HEK293T (cell line): ENCODE measurements at regions not wholly inside any gene's neighbourhood (a gene's known extent, or its start where the extent isn't known, plus 50 kb on each side); places are given as distances from the start of the nearest gene placed in this dataset.

Experiments
- CTCF ChIA-PET: fragments of 350-600 bp; formaldehyde crosslinking; extraction: SDS; loops from one replicate; lab custom pipeline; 2021; ENCODE audit warnings: antibody characterized with exemption, inconsistent platforms; lab: Yijun Ruan, JAX
- POLR2A ChIA-PET: fragments of 350-600 bp; formaldehyde crosslinking; extraction: SDS; loops from one replicate; lab custom pipeline; 2020; ENCODE audit warnings: antibody characterized with exemption, inconsistent platforms; lab: Yijun Ruan, JAX
- DNase-seq: peaks from one replicate; pipeline ENCODE4 v3.0.0; 2012; ENCODE audit warnings: mixed read lengths; ENCODE audit errors: extremely low spot score
- ARNT ChIP-seq: fragments of 450-650 bp; IDR thresholded peaks from 2 replicates; pipeline ENCODE4 v1.6.1; 2017; ENCODE audit warnings: mild to moderate bottlenecking
- BHLHE40 ChIP-seq: fragments of 450-650 bp; IDR thresholded peaks from 2 replicates; pipeline ENCODE4 v1.6.1; 2016; ENCODE audit warnings: mild to moderate bottlenecking, moderate library complexity, borderline replicate concordance
- CTBP1 ChIP-seq: fragments of 450-650 bp; IDR thresholded peaks from 2 replicates; pipeline ENCODE4 v1.6.1; 2016; ENCODE audit warnings: borderline replicate concordance
- ELF4 ChIP-seq: fragments of 450-650 bp; IDR thresholded peaks from 2 replicates; pipeline ENCODE4 v1.6.1; 2017; ENCODE audit warnings: antibody characterized with exemption
- FOXA1 ChIP-seq: fragments of 450-650 bp; IDR thresholded peaks from 2 replicates; pipeline ENCODE4 v1.6.1; 2016; ENCODE audit warnings: mild to moderate bottlenecking
- FOXK2 ChIP-seq: fragments of 450-650 bp; IDR thresholded peaks from 2 replicates; pipeline ENCODE4 v1.6.1; 2016; ENCODE audit warnings: mild to moderate bottlenecking
- FOXM1 ChIP-seq: fragments of 450-650 bp; IDR thresholded peaks from 2 replicates; pipeline ENCODE4 v1.6.1; 2017; ENCODE audit warnings: mild to moderate bottlenecking, borderline replicate concordance
- HDGF ChIP-seq: fragments of 450-650 bp; IDR thresholded peaks from 2 replicates; pipeline ENCODE4 v1.6.1; 2017; ENCODE audit warnings: antibody characterized with exemption, borderline replicate concordance
- L3MBTL2 ChIP-seq: fragments of 450-650 bp; conservative IDR thresholded peaks from 2 replicates; pipeline ENCODE4 v1.6.1; 2016; ENCODE audit warnings: mild to moderate bottlenecking
- LEF1 ChIP-seq: fragments of 450-650 bp; IDR thresholded peaks from 2 replicates; pipeline ENCODE4 v1.6.1; 2017; ENCODE audit warnings: mild to moderate bottlenecking, borderline replicate concordance
- NFRKB ChIP-seq: fragments of 450-650 bp; IDR thresholded peaks from 2 replicates; pipeline ENCODE4 v1.6.1; 2016; ENCODE audit warnings: mild to moderate bottlenecking, moderate library complexity
- PKNOX1 ChIP-seq: fragments of 450-650 bp; IDR thresholded peaks from 2 replicates; pipeline ENCODE4 v1.6.1; 2016
- SP1 ChIP-seq: fragments of 450-650 bp; IDR thresholded peaks from 2 replicates; pipeline ENCODE4 v1.6.1; 2017
- SUZ12 ChIP-seq: fragments of 450-650 bp; IDR thresholded peaks from 2 replicates; pipeline ENCODE4 v1.6.1; 2016; ENCODE audit warnings: mild to moderate bottlenecking
- TARDBP ChIP-seq: fragments of 450-650 bp; IDR thresholded peaks from 2 replicates; pipeline ENCODE4 v1.6.1; 2016
- ZNF384 ChIP-seq: fragments of 450-650 bp; IDR thresholded peaks from 2 replicates; pipeline ENCODE4 v1.6.1; 2016

DNA sequence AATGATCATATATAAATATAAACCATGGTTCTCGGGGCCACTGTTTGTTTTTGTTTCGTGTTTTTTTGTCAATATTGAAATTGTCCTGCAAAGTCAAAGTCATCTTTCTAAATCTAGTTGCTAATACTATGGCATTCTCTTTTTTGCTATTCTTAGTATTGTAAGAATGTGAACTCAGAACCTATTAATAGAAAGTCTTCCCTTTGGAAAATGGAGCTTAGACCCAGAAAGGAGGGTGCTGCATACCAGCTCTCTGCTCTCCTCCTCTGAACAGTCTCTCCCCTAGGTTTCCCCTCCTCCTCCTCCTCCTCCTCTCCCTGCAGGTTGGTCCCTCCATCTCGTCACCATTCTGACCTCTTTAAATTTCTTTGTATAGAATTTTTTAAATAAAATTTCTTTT is 150.4 kb upstream of the CCN2 start:
- ChIA-PET POLR2A (no interaction called here), CTCF (no interaction called here)
- no peak for DNase-seq
- TF ChIP-seq ZNF384 (no peak), TARDBP (no peak), CTBP1 (no peak), SP1 (no peak), LEF1 (no peak), ELF4 (no peak), HDGF (no peak), PKNOX1 (no peak), NFRKB (no peak), ARNT (no peak), FOXM1 (no peak), FOXK2 (no peak), FOXA1 (no peak)

DNA sequence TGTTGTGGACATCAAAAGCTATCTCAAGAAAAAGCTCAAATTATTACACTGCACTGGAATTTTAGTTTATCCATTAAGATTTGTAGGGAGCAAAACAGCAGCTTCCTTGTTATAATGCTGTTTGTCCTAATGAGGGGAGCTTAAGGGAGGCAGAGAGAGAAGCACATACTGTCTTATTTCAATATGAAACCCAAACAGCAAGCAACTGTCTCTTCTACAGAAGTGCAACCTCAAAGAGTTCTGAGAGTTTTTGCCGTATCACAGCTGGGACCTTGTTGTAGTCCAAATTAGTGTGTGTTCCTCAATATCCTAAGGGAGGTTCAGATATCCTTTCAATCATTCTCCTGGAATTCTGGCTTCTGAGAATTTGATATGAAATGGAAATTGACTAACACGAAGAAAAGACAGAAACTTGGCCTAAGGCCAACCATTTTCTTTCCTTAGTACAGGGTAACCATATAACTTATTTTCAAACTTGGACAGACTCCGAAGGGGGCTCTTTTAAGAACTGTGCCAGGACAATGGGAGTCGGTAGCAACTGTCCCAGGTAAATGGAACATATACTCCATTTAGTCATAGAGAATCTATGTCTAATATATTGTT is 149.3 kb upstream of the CCN2 start:
- POLR2A ChIA-PET: no interaction called here
- no peak for DNase-seq
- TF ChIP-seq LEF1: no peak
- TF ChIP-seq HDGF: no peak
- no peak for TF ChIP-seq FOXA1
- TF ChIP-seq ZNF384: no peak
- TF ChIP-seq L3MBTL2: no peak
- no peak for TF ChIP-seq NFRKB
- TF ChIP-seq SUZ12: no peak
- no peak for TF ChIP-seq PKNOX1
- no peak for TF ChIP-seq ELF4
- no peak for TF ChIP-seq TARDBP
- CTCF ChIA-PET: no interaction called here

GRCh38 chr6:132096996-132097395 is 145.8 kb upstream of the CCN2 start:
- no peak for TF ChIP-seq SUZ12
- no peak for TF ChIP-seq TARDBP
- TF ChIP-seq FOXM1: no peak
- TF ChIP-seq SP1: no peak
- no peak for TF ChIP-seq NFRKB
- no peak for TF ChIP-seq CTBP1
- no peak for TF ChIP-seq LEF1
- no peak for TF ChIP-seq ZNF384
- TF ChIP-seq PKNOX1: no peak
- no peak for TF ChIP-seq FOXK2
- no peak for TF ChIP-seq HDGF
- no peak for TF ChIP-seq L3MBTL2
- no peak for TF ChIP-seq BHLHE40
- no peak for TF ChIP-seq ELF4
- no peak for TF ChIP-seq FOXA1
- TF ChIP-seq ARNT: no peak
- POLR2A ChIA-PET: no interaction called here
- no peak for DNase-seq
- CTCF ChIA-PET: no interaction called here

DNA sequence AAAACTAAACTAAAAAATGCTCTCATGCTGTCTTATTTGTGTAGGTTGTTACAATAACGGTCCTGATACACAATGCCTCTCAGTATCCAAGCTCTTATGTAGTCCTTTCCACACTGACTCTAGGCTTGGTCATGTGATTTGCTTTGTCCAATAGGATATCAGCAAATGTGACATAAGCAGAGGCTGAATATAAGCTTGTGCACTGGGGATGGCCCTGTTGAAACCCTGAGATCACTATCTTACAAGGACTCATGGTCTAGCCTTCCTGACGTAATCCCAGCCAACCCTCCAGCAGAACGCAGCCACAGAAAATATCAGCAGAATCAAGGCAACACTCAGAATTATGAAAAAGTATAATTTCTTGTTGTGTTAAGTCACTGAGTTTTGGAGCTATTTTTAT is 145.1 kb upstream of the CCN2 start:
- ChIA-PET POLR2A (no interaction called here), CTCF (interaction anchor here (0.6 kb wide), 1 partner anchor 10 kb away, joined by 6 read pairs; no protein-coding TSS in a partner anchor)
- TF ChIP-seq FOXK2 (no peak), FOXM1 (no peak), NFRKB (no peak), SUZ12 (no peak), CTBP1 (no peak), L3MBTL2 (no peak), BHLHE40 (no peak), ARNT (no peak), TARDBP (no peak), SP1 (no peak), HDGF (no peak), ELF4 (no peak), ZNF384 (no peak), FOXA1 (no peak), PKNOX1 (no peak)
- no peak for DNase-seq

DNA sequence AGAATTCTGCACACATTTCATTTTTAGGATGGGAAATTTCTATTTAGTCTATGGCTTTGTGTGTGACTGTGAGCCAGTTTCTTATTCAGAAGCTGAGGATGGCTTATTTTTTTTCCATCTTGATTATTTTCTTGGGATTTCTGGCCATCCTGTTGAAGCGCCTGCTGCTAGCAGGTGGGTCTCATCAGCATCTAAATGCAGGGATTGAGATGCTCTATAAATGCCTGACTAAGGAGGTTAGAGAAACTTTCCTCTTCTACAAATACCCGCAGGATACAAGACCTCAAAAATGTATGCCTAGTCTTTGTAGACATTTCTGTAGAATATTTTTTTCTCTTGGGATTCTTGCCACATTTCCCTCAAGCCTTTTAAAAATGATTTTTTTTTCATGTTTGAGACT is 138.0 kb upstream of the CCN2 start:
- ChIA-PET CTCF (no interaction called here), POLR2A (no interaction called here)
- DNase-seq: no peak
- TF ChIP-seq HDGF: no peak
- TF ChIP-seq L3MBTL2: no peak
- TF ChIP-seq ZNF384: no peak
- TF ChIP-seq SP1: no peak
- TF ChIP-seq FOXM1: no peak
- TF ChIP-seq CTBP1: no peak
- TF ChIP-seq NFRKB: no peak
- TF ChIP-seq ELF4: no peak
- TF ChIP-seq FOXA1: no peak
- TF ChIP-seq PKNOX1: no peak
- no peak for TF ChIP-seq LEF1
- TF ChIP-seq FOXK2: no peak
- TF ChIP-seq ARNT: no peak
- no peak for TF ChIP-seq SUZ12
- TF ChIP-seq TARDBP: no peak
- no peak for TF ChIP-seq BHLHE40
